ENCODE measurements at regions not wholly inside any gene's neighbourhood (a gene's known extent, or its start where the extent isn't known, plus 50 kb on each side); places are given as distances from the start of the nearest gene placed in this dataset.

- Histone ChIP-seq H3K36me3 (ENCODE audit: control insufficient read depth, low read depth, low read length) (no peaks in the 10 kb centered on the region), H3K9me3 (ENCODE audit: control insufficient read depth, low read depth, low read length) (peaks cover 11% of the 10 kb centered on the region), H3K4me3 (ENCODE audit: low read length) (no peak overlapping the region), H3K27ac (ENCODE audit: low read length) (no peak overlapping the region), H3K4me1 (ENCODE audit: control insufficient read depth, low read depth, low read length) (no peaks in the 10 kb centered on the region), H3K9ac (ENCODE audit: low read length) (no peak overlapping the region), H3K27me3 (ENCODE audit: control insufficient read depth, insufficient read depth, low read length) (no peaks in the 10 kb centered on the region)
Measured at GRCh38 chr13:22693691-22694090, 487.1 kb upstream of the SGCG start.

- H3K27me3 ChIP-seq (ENCODE audit: control insufficient read depth, insufficient read depth, low read length): no peaks in the 10 kb centered on the region
- H3K9ac ChIP-seq (ENCODE audit: low read length): no peak overlapping the region
- H3K4me1 ChIP-seq (ENCODE audit: control insufficient read depth, low read depth, low read length): no peaks in the 10 kb centered on the region
- H3K4me3 ChIP-seq (ENCODE audit: low read length): no peak overlapping the region
- peaks cover 10% of the 10 kb centered on the region for H3K9me3 ChIP-seq (ENCODE audit: control insufficient read depth, low read depth, low read length)
- no peak overlapping the region for H3K27ac ChIP-seq (ENCODE audit: low read length)
- no peaks in the 10 kb centered on the region for H3K36me3 ChIP-seq (ENCODE audit: control insufficient read depth, low read depth, low read length)
Measured at GRCh38 chr13:22696433-22696832, 484.3 kb upstream of the SGCG start.

- peaks cover 5% of the 10 kb centered on the region for H3K9me3 ChIP-seq (ENCODE audit: control insufficient read depth, low read depth, low read length)
- no peaks in the 10 kb centered on the region for H3K4me1 ChIP-seq (ENCODE audit: control insufficient read depth, low read depth, low read length)
- H3K9ac ChIP-seq (ENCODE audit: low read length): no peak overlapping the region
- no peak overlapping the region for H3K27ac ChIP-seq (ENCODE audit: low read length)
- no peak overlapping the region for H3K4me3 ChIP-seq (ENCODE audit: low read length)
- no peaks in the 10 kb centered on the region for H3K27me3 ChIP-seq (ENCODE audit: control insufficient read depth, insufficient read depth, low read length)
- no peaks in the 10 kb centered on the region for H3K36me3 ChIP-seq (ENCODE audit: control insufficient read depth, low read depth, low read length)
Measured at GRCh38 chr13:22698467-22698866, 482.3 kb upstream of the SGCG start.

GRCh38 chr13:22700246-22700887 lies 480.4 kb upstream of the SGCG start:
- H3K36me3 ChIP-seq (ENCODE audit: control insufficient read depth, low read depth, low read length): no peaks in the 10 kb centered on the region
- no peak overlapping the region for H3K4me3 ChIP-seq (ENCODE audit: low read length)
- H3K4me1 ChIP-seq (ENCODE audit: control insufficient read depth, low read depth, low read length): no peaks in the 10 kb centered on the region
- no peak overlapping the region for H3K27ac ChIP-seq (ENCODE audit: low read length)
- no peaks in the 10 kb centered on the region for H3K27me3 ChIP-seq (ENCODE audit: control insufficient read depth, insufficient read depth, low read length)
- no peaks in the 10 kb centered on the region for H3K9me3 ChIP-seq (ENCODE audit: control insufficient read depth, low read depth, low read length)
- H3K9ac ChIP-seq (ENCODE audit: low read length): no peak overlapping the region

GRCh38 chr13:22703601-22704209 lies 477.1 kb upstream of the SGCG start:
- Histone ChIP-seq H3K9ac (ENCODE audit: low read length) (no peak overlapping the region), H3K4me3 (ENCODE audit: low read length) (no peak overlapping the region), H3K9me3 (ENCODE audit: control insufficient read depth, low read depth, low read length) (no peaks in the 10 kb centered on the region), H3K4me1 (ENCODE audit: control insufficient read depth, low read depth, low read length) (no peaks in the 10 kb centered on the region), H3K27ac (ENCODE audit: low read length) (no peak overlapping the region), H3K27me3 (ENCODE audit: control insufficient read depth, insufficient read depth, low read length) (no peaks in the 10 kb centered on the region), H3K36me3 (ENCODE audit: control insufficient read depth, low read depth, low read length) (no peaks in the 10 kb centered on the region)

GRCh38 chr13:22707946-22708345 lies 472.8 kb upstream of the SGCG start:
- Histone ChIP-seq H3K36me3 (ENCODE audit: control insufficient read depth, low read depth, low read length) (no peaks in the 10 kb centered on the region), H3K4me1 (ENCODE audit: control insufficient read depth, low read depth, low read length) (no peaks in the 10 kb centered on the region), H3K4me3 (ENCODE audit: low read length) (no peak overlapping the region), H3K9me3 (ENCODE audit: control insufficient read depth, low read depth, low read length) (no peaks in the 10 kb centered on the region), H3K27ac (ENCODE audit: low read length) (no peak overlapping the region), H3K27me3 (ENCODE audit: control insufficient read depth, insufficient read depth, low read length) (no peaks in the 10 kb centered on the region), H3K9ac (ENCODE audit: low read length) (no peak overlapping the region)

GRCh38 chr13:22717036-22717435 lies 463.7 kb upstream of the SGCG start:
- Histone ChIP-seq H3K27me3 (ENCODE audit: control insufficient read depth, insufficient read depth, low read length) (no peaks in the 10 kb centered on the region), H3K9ac (ENCODE audit: low read length) (no peak overlapping the region), H3K4me3 (ENCODE audit: low read length) (no peak overlapping the region), H3K36me3 (ENCODE audit: control insufficient read depth, low read depth, low read length) (no peaks in the 10 kb centered on the region), H3K9me3 (ENCODE audit: control insufficient read depth, low read depth, low read length) (no peaks in the 10 kb centered on the region), H3K27ac (ENCODE audit: low read length) (no peak overlapping the region), H3K4me1 (ENCODE audit: control insufficient read depth, low read depth, low read length) (no peaks in the 10 kb centered on the region)

GRCh38 chr13:22726726-22727125 lies 454.1 kb upstream of the SGCG start:
- Histone ChIP-seq H3K9ac (ENCODE audit: low read length) (no peak overlapping the region), H3K27ac (ENCODE audit: low read length) (no peak overlapping the region), H3K36me3 (ENCODE audit: control insufficient read depth, low read depth, low read length) (no peaks in the 10 kb centered on the region), H3K9me3 (ENCODE audit: control insufficient read depth, low read depth, low read length) (no peaks in the 10 kb centered on the region), H3K4me1 (ENCODE audit: control insufficient read depth, low read depth, low read length) (no peaks in the 10 kb centered on the region), H3K4me3 (ENCODE audit: low read length) (no peak overlapping the region), H3K27me3 (ENCODE audit: control insufficient read depth, insufficient read depth, low read length) (no peaks in the 10 kb centered on the region)

GRCh38 chr13:22735011-22735995 lies 445.5 kb upstream of the SGCG start:
- no peak overlapping the region for H3K4me3 ChIP-seq (ENCODE audit: low read length)
- no peaks in the 10 kb centered on the region for H3K36me3 ChIP-seq (ENCODE audit: control insufficient read depth, low read depth, low read length)
- no peaks in the 10 kb centered on the region for H3K9me3 ChIP-seq (ENCODE audit: control insufficient read depth, low read depth, low read length)
- no peaks in the 10 kb centered on the region for H3K27me3 ChIP-seq (ENCODE audit: control insufficient read depth, insufficient read depth, low read length)
- H3K4me1 ChIP-seq (ENCODE audit: control insufficient read depth, low read depth, low read length): no peaks in the 10 kb centered on the region
- no peak overlapping the region for H3K27ac ChIP-seq (ENCODE audit: low read length)
- H3K9ac ChIP-seq (ENCODE audit: low read length): no peak overlapping the region

- Histone ChIP-seq H3K9ac (ENCODE audit: low read length) (no peak overlapping the region), H3K36me3 (ENCODE audit: control insufficient read depth, low read depth, low read length) (no peaks in the 10 kb centered on the region), H3K27ac (ENCODE audit: low read length) (no peak overlapping the region), H3K9me3 (ENCODE audit: control insufficient read depth, low read depth, low read length) (no peaks in the 10 kb centered on the region), H3K4me3 (ENCODE audit: low read length) (no peak overlapping the region), H3K27me3 (ENCODE audit: control insufficient read depth, insufficient read depth, low read length) (no peaks in the 10 kb centered on the region), H3K4me1 (ENCODE audit: control insufficient read depth, low read depth, low read length) (no peaks in the 10 kb centered on the region)
Measured at GRCh38 chr13:22736084-22736767, 444.6 kb upstream of the SGCG start.

GRCh38 chr13:22736768-22737092 lies 444.0 kb upstream of the SGCG start:
- no peaks in the 10 kb centered on the region for H3K9me3 ChIP-seq (ENCODE audit: control insufficient read depth, low read depth, low read length)
- H3K27me3 ChIP-seq (ENCODE audit: control insufficient read depth, insufficient read depth, low read length): no peaks in the 10 kb centered on the region
- no peak overlapping the region for H3K4me3 ChIP-seq (ENCODE audit: low read length)
- no peak overlapping the region for H3K27ac ChIP-seq (ENCODE audit: low read length)
- no peaks in the 10 kb centered on the region for H3K36me3 ChIP-seq (ENCODE audit: control insufficient read depth, low read depth, low read length)
- H3K9ac ChIP-seq (ENCODE audit: low read length): no peak overlapping the region
- H3K4me1 ChIP-seq (ENCODE audit: control insufficient read depth, low read depth, low read length): no peaks in the 10 kb centered on the region
